Ascending aorta (tissue), 2 donors: ENCODE measurements at regions not wholly inside any gene's neighbourhood (a gene's known extent, or its start where the extent isn't known, plus 50 kb on each side); places are given as distances from the start of the nearest gene placed in this dataset.

ENCODE experiments used
- DNase-seq, 2 donors: peaks; one replicate each; pipeline ENCODE4 v3.0.0-alpha.2; 2019; ENCODE audit warnings: low spot score in 2 of 2
- H3K27ac ChIP-seq, 2 donors: fragments of 200-600 bp; sonication (generic); one replicate each; pipeline ENCODE4 v1.5.1; 2016 to 2017; ENCODE audit warnings: mild to moderate bottlenecking in 1 of 2
- H3K27me3 ChIP-seq: fragments of 200-600 bp; sonication (generic); one replicate; pipeline ENCODE4 v1.5.1; 2017
- H3K36me3 ChIP-seq, 2 donors: fragments of 200-600 bp; sonication (generic); one replicate each; pipeline ENCODE4 v1.5.1; 2016
- H3K4me1 ChIP-seq, 2 donors: fragments of 200-600 bp; sonication (generic); one replicate each; pipeline ENCODE4 v1.5.1; 2016 to 2017; ENCODE audit warnings: mild to moderate bottlenecking in 1 of 2
- H3K4me3 ChIP-seq, 2 donors: fragments of 200-600 bp; sonication (generic); one replicate each; pipeline ENCODE4 v1.5.1; 2016 to 2017; ENCODE audit warnings: mild to moderate bottlenecking in 1 of 2
- H3K9me3 ChIP-seq, 2 donors: fragments of 200-600 bp; sonication (generic); one replicate each; pipeline ENCODE4 v1.5.1; 2016
- CTCF ChIP-seq, 3 experiments: fragments of 200-600 bp in 2 of 3; fragments of 450-650 bp in 1 of 3; sonication (generic) in 2 of 3; IDR thresholded peaks; one replicate each; pipeline ENCODE4 v1.5.1; 2016 to 2019; ENCODE audit warnings: antibody characterized with exemption in 3 of 3, mild to moderate bottlenecking in 1 of 3, moderate library complexity in 1 of 3
- intact Hi-C: fragments of 100-400 bp; cut with DNase I; formaldehyde crosslinking; loops from one replicate; pipeline ENCODE4 v1.15.1; 2023

- no peak overlapping the region for H3K27ac ChIP-seq
- H3K9me3 ChIP-seq, result no peaks in the 10 kb centered on the region
- no peak overlapping the region for H3K4me3 ChIP-seq
- no peaks in the 10 kb centered on the region for H3K36me3 ChIP-seq
- intact Hi-C loops, result no loop called here
- TF ChIP-seq CTCF (IDR thresholded peaks at IDR 0.05), result no peak
- no peak for DNase-seq
- H3K4me1 ChIP-seq, result no peaks in the 10 kb centered on the region
- H3K27me3 ChIP-seq, result no peaks in the 10 kb centered on the region
These were observed 77.5 kb downstream of the RRAGC start for GRCh38 chr1:38781872-38782617.

GRCh38 chr1:38780133-38780532 lies 79.4 kb downstream of the RRAGC start:
- no peak for DNase-seq
- no peak for TF ChIP-seq CTCF (IDR thresholded peaks at IDR 0.05)
- Histone ChIP-seq H3K9me3 (no peaks in the 10 kb centered on the region), H3K4me1 (no peaks in the 10 kb centered on the region), H3K27ac (no peak overlapping the region), H3K4me3 (no peak overlapping the region), H3K36me3 (no peaks in the 10 kb centered on the region), H3K27me3 (no peaks in the 10 kb centered on the region)
- intact Hi-C loops, result no loop called here

- Histone ChIP-seq H3K36me3 (no peaks in the 10 kb centered on the region), H3K4me1 (no peaks in the 10 kb centered on the region), H3K9me3 (no peaks in the 10 kb centered on the region), H3K27ac (no peak overlapping the region), H3K27me3 (no peaks in the 10 kb centered on the region), H3K4me3 (no peak overlapping the region)
- no peak for DNase-seq
- no peak for TF ChIP-seq CTCF (IDR thresholded peaks at IDR 0.05)
- intact Hi-C loops, result no loop called here
These were observed 80.1 kb downstream of the RRAGC start for GRCh38 chr1:38779491-38779890.

- H3K27me3 ChIP-seq, result no peaks in the 10 kb centered on the region
- no peaks in the 10 kb centered on the region for H3K9me3 ChIP-seq
- no peak overlapping the region for H3K27ac ChIP-seq
- H3K36me3 ChIP-seq, result no peaks in the 10 kb centered on the region
- no peak for DNase-seq
- no peak overlapping the region for H3K4me3 ChIP-seq
- intact Hi-C loops, result no loop called here
- H3K4me1 ChIP-seq, result no peaks in the 10 kb centered on the region
- TF ChIP-seq CTCF (IDR thresholded peaks at IDR 0.05), result no peak
These were observed 81.1 kb downstream of the RRAGC start for GRCh38 chr1:38778521-38778920.

GRCh38 chr1:38778051-38778450 lies 81.5 kb downstream of the RRAGC start:
- no peak overlapping the region for H3K27ac ChIP-seq
- H3K36me3 ChIP-seq, result no peaks in the 10 kb centered on the region
- no peak for DNase-seq
- intact Hi-C loops, result no loop called here
- no peaks in the 10 kb centered on the region for H3K9me3 ChIP-seq
- no peak for TF ChIP-seq CTCF (IDR thresholded peaks at IDR 0.05)
- no peak overlapping the region for H3K4me3 ChIP-seq
- no peaks in the 10 kb centered on the region for H3K4me1 ChIP-seq
- no peaks in the 10 kb centered on the region for H3K27me3 ChIP-seq
